ENCODE measurements at regions not wholly inside any gene's neighbourhood (a gene's known extent, or its start where the extent isn't known, plus 50 kb on each side); places are given as distances from the start of the nearest gene placed in this dataset.

DNA sequence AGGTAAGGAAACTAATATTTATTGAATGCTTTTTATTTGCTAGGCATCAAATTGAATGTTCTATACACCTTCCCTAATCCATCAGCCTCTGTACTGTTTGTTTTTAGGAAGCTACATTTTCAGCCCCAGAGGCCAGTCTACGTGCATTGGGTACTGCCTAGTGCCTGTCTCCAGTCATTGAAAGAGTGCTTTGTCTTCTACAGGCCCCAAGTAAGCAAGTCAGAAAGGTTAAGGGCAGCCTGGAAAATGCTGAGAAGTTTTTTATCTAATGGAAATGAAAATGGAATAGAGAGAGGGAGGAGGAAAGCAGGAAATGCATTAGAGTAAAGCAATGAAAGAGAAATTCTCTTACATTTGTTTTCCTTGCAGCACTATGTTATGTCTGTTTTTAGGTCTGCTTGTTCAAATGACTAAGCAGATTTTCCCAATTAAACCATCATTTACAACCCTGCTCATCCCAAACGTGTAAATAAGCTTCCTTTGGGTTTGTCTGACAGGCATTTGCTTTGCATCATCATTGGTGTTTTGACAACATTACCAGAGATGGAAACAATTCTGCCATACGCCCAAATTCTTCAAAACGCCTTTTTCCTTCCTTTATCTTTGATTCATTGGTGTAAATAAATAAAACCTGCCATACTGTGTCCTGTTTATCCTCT, 116.0 kb upstream of the GOT2 start:
- TF ChIP-seq JUND (IDR thresholded peaks at IDR 0.05) (no peak), HNF4A (conservative IDR thresholded peaks at IDR 0.05) (no peak), YY1 (IDR thresholded peaks at IDR 0.05) (no peak), SP1 (IDR thresholded peaks at IDR 0.05) (no peak), GABPA (IDR thresholded peaks at IDR 0.05 in 1 of 2, conservative IDR thresholded peaks at IDR 0.05 in 1 of 2) (no peak), FOXA1 (IDR thresholded peaks at IDR 0.05) (no peak), NR2F2 (IDR thresholded peaks at IDR 0.05) (no peak), RXRA (IDR thresholded peaks at IDR 0.05) (no peak), FOXA2 (IDR thresholded peaks at IDR 0.05) (no peak), EGR1 (IDR thresholded peaks at IDR 0.05; ENCODE audit: low read depth in 2 of 2) (no peak), RAD21 (IDR thresholded peaks at IDR 0.05) (no peak), TAF1 (conservative IDR thresholded peaks at IDR 0.05) (no peak), HNF4G (IDR thresholded peaks at IDR 0.05) (no peak)
- TF ChIP-seq, protein P1, sequence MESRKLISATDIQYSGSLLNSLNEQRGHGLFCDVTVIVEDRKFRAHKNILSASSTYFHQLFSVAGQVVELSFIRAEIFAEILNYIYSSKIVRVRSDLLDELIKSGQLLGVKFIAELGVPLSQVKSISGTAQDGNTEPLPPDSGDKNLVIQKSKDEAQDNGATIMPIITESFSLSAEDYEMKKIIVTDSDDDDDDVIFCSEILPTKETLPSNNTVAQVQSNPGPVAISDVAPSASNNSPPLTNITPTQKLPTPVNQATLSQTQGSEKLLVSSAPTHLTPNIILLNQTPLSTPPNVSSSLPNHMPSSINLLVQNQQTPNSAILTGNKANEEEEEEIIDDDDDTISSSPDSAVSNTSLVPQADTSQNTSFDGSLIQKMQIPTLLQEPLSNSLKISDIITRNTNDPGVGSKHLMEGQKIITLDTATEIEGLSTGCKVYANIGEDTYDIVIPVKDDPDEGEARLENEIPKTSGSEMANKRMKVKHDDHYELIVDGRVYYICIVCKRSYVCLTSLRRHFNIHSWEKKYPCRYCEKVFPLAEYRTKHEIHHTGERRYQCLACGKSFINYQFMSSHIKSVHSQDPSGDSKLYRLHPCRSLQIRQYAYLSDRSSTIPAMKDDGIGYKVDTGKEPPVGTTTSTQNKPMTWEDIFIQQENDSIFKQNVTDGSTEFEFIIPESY (IDR thresholded peaks at IDR 0.05): no peak
- TF ChIP-seq, protein P2, sequence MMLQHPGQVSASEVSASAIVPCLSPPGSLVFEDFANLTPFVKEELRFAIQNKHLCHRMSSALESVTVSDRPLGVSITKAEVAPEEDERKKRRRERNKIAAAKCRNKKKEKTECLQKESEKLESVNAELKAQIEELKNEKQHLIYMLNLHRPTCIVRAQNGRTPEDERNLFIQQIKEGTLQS (IDR thresholded peaks at IDR 0.05): no peak
- TF ChIP-seq, protein P3, sequence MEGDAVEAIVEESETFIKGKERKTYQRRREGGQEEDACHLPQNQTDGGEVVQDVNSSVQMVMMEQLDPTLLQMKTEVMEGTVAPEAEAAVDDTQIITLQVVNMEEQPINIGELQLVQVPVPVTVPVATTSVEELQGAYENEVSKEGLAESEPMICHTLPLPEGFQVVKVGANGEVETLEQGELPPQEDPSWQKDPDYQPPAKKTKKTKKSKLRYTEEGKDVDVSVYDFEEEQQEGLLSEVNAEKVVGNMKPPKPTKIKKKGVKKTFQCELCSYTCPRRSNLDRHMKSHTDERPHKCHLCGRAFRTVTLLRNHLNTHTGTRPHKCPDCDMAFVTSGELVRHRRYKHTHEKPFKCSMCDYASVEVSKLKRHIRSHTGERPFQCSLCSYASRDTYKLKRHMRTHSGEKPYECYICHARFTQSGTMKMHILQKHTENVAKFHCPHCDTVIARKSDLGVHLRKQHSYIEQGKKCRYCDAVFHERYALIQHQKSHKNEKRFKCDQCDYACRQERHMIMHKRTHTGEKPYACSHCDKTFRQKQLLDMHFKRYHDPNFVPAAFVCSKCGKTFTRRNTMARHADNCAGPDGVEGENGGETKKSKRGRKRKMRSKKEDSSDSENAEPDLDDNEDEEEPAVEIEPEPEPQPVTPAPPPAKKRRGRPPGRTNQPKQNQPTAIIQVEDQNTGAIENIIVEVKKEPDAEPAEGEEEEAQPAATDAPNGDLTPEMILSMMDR (IDR thresholded peaks at IDR 0.05; ENCODE audit: low read depth, low read length, missing input control): no peak
- TF ChIP-seq, protein P4, sequence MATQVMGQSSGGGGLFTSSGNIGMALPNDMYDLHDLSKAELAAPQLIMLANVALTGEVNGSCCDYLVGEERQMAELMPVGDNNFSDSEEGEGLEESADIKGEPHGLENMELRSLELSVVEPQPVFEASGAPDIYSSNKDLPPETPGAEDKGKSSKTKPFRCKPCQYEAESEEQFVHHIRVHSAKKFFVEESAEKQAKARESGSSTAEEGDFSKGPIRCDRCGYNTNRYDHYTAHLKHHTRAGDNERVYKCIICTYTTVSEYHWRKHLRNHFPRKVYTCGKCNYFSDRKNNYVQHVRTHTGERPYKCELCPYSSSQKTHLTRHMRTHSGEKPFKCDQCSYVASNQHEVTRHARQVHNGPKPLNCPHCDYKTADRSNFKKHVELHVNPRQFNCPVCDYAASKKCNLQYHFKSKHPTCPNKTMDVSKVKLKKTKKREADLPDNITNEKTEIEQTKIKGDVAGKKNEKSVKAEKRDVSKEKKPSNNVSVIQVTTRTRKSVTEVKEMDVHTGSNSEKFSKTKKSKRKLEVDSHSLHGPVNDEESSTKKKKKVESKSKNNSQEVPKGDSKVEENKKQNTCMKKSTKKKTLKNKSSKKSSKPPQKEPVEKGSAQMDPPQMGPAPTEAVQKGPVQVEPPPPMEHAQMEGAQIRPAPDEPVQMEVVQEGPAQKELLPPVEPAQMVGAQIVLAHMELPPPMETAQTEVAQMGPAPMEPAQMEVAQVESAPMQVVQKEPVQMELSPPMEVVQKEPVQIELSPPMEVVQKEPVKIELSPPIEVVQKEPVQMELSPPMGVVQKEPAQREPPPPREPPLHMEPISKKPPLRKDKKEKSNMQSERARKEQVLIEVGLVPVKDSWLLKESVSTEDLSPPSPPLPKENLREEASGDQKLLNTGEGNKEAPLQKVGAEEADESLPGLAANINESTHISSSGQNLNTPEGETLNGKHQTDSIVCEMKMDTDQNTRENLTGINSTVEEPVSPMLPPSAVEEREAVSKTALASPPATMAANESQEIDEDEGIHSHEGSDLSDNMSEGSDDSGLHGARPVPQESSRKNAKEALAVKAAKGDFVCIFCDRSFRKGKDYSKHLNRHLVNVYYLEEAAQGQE (IDR thresholded peaks at IDR 0.05): no peak
- TF ChIP-seq, protein P5, sequence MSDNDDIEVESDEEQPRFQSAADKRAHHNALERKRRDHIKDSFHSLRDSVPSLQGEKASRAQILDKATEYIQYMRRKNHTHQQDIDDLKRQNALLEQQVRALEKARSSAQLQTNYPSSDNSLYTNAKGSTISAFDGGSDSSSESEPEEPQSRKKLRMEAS (IDR thresholded peaks at IDR 0.05): no peak
- 69% methylated on average over 4 of the region's 4 CpGs for WGBS
- H3K4me1 ChIP-seq (ENCODE audit: control insufficient read depth in 4 of 4, insufficient read depth in 4 of 4, low read length in 3 of 4): peaks cover 5 to 18% (median 10%) of the 10 kb centered on the region in 4 donors

More for the DNA sequence above, 116.0 kb upstream of the GOT2 start:
- Histone ChIP-seq H3K4me3 (ENCODE audit: low read depth in 1 of 3, low read length in 3 of 3) (no peak overlapping the region), H3K9me3 (ENCODE audit: control insufficient read depth in 4 of 4, low read length in 3 of 4) (no peaks in the 10 kb centered on the region), H3K36me3 (ENCODE audit: control insufficient read depth in 4 of 4, insufficient read depth in 3 of 4, low read depth in 1 of 4, low read length in 3 of 4) (no peaks in the 10 kb centered on the region), H3K27me3 (ENCODE audit: control insufficient read depth in 4 of 4, insufficient read depth in 4 of 4, low read length in 3 of 4) (no peaks in the 10 kb centered on the region), H3K9ac (ENCODE audit: low read depth in 1 of 2, low read length in 2 of 2) (no peak overlapping the region), H3K27ac (ENCODE audit: low read depth in 1 of 2, low read length in 2 of 2) (no peak overlapping the region)
- no peak for DNase-seq (ENCODE audit: low spot score)

All from liver (tissue), 8 donors.